ENCODE measurements at regions not wholly inside any gene's neighbourhood (a gene's known extent, or its start where the extent isn't known, plus 50 kb on each side); places are given as distances from the start of the nearest gene placed in this dataset.

DNA sequence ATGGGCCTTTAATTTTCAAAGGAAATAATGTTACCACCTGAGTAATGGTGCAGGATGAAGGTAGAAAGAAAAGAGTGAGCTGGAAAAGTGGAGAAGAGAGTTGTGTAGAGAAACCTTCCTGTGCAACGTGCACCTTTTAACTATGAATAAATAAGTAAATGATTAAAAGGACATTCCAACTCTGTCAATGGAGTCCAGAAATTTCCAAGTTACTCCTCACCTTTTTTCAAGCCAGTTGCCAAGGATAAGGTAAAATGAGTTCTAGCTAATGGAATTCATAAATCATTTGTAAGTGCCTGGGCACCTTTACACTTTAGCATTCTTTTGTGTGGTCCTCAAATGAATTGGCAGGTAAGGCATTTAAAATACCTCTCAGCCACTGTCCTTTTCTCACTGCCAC is 549.4 kb upstream of the NRP1 start:
- TF ChIP-seq CTCF (IDR thresholded peaks at IDR 0.05) (no peak), POLR2A (IDR thresholded peaks at IDR 0.05) (no peak)
